Tibial artery (tissue), 4 donors: ENCODE measurements at regions not wholly inside any gene's neighbourhood (a gene's known extent, or its start where the extent isn't known, plus 50 kb on each side); places are given as distances from the start of the nearest gene placed in this dataset.

ENCODE experiments used
- DNase-seq, 2 donors: peaks; one replicate each; pipeline ENCODE4 v3.0.0-alpha.2; 2019
- H3K27ac ChIP-seq, 2 donors: fragments of 200-600 bp; sonication (generic) in 1 of 2; 1 replicate in 1 of 2; 2 replicates in 1 of 2; pipeline ENCODE4 v1.5.1; 2018 to 2019; ENCODE audit warnings: mild to moderate bottlenecking in 1 of 2
- H3K27me3 ChIP-seq, 2 donors: fragments of 200-600 bp; sonication (generic) in 1 of 2; one replicate each; pipeline versions ENCODE4 v1.5.1 to v1.6.0; 2016 to 2019
- H3K36me3 ChIP-seq, 3 donors: fragments of 200-600 bp; sonication (generic) in 2 of 3; one replicate each; pipeline ENCODE4 v1.5.1; 2016 to 2019; ENCODE audit warnings: mild to moderate bottlenecking in 2 of 3
- H3K4me1 ChIP-seq, 4 donors: fragments of 200-600 bp; sonication (generic) in 2 of 4; 1 replicate in 3 of 4; 2 replicates in 1 of 4; pipeline ENCODE4 v1.5.1; 2016 to 2019
- H3K4me3 ChIP-seq, 2 donors: fragments of 200-600 bp; sonication (generic) in 1 of 2; 1 replicate in 1 of 2; 2 replicates in 1 of 2; pipeline ENCODE4 v1.5.1; 2018 to 2019; ENCODE audit warnings: mild to moderate bottlenecking in 2 of 2
- H3K9me3 ChIP-seq, 3 donors: fragments of 200-600 bp; sonication (generic) in 1 of 3; one replicate each; pipeline ENCODE4 v1.5.1; 2016 to 2019
- CTCF ChIP-seq, 2 experiments: fragments of 200-600 bp in 1 of 2; fragments of 450-650 bp in 1 of 2; IDR thresholded peaks; one replicate each; pipeline ENCODE4 v1.5.1; 2017 to 2019; ENCODE audit warnings: antibody characterized with exemption in 2 of 2, mild to moderate bottlenecking in 1 of 2, moderate library complexity in 1 of 2
- intact Hi-C: fragments of 100-400 bp; cut with DNase I; formaldehyde crosslinking; loops from one replicate; pipeline ENCODE4 v1.15.0; 2023; ENCODE audit warnings: low total_unique reads

DNA sequence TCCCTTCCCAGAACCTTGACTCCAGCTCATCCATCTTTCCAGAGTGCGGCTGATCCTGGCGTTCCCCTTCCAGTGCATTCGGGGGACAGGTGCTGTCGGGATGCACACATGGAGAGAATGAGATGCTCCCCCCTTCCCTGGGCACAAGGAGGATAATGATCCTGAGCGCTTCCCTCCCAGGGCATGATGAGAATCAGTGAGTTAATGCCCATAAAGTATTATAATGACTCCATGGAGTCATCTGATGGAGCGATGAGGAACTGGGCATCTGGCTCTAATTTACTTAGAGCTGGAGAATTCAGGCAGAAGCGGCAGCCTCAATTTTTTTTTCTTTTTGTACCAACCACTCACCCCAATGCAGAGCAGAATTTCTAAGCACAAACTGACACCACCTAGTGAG lies 79.6 kb upstream of the SKOR2 start:
- H3K4me1 ChIP-seq: no peaks in the 10 kb centered on the region
- intact Hi-C loops: no loop called here
- no peak for TF ChIP-seq CTCF (IDR thresholded peaks at IDR 0.05)
- no peaks in the 10 kb centered on the region for H3K9me3 ChIP-seq
- H3K27me3 ChIP-seq: no peaks in the 10 kb centered on the region
- H3K4me3 ChIP-seq: no peak overlapping the region
- H3K27ac ChIP-seq: no peak overlapping the region
- H3K36me3 ChIP-seq: no peaks in the 10 kb centered on the region
- DNase-seq: no peak

GRCh38 chr18:47323158-47323557 lies 71.7 kb upstream of the SKOR2 start:
- no peak overlapping the region for H3K27ac ChIP-seq
- DNase-seq: no peak
- no peaks in the 10 kb centered on the region for H3K36me3 ChIP-seq
- no peaks in the 10 kb centered on the region for H3K4me1 ChIP-seq
- intact Hi-C loops: no loop called here
- no peak for TF ChIP-seq CTCF (IDR thresholded peaks at IDR 0.05)
- H3K4me3 ChIP-seq: no peak overlapping the region
- H3K27me3 ChIP-seq: no peaks in the 10 kb centered on the region
- H3K9me3 ChIP-seq: no peaks in the 10 kb centered on the region

DNA sequence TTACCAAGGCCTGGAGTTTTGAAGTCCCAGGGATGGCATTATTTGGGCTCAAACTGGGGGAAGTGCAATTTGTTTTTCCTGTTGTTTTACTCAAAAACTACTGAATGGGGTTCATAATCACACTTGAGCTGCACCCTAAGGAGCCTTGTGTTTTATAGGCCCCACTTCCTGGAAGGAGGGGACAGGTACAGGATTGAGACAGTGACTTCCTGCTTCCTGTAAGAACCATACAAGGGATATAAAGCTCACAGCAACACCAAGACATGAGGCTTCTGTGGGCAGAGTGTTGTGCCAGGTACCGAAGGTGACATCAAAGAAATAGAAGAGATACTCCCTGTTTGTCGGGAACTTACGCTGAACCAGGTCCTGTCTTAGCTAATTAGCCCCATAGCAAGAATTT lies 70.4 kb upstream of the SKOR2 start:
- Histone ChIP-seq H3K27me3 (no peaks in the 10 kb centered on the region), H3K36me3 (no peaks in the 10 kb centered on the region), H3K4me1 (no peaks in the 10 kb centered on the region), H3K9me3 (no peaks in the 10 kb centered on the region), H3K27ac (no peak overlapping the region), H3K4me3 (no peak overlapping the region)
- intact Hi-C loops: no loop called here
- no peak for TF ChIP-seq CTCF (IDR thresholded peaks at IDR 0.05)
- no peak for DNase-seq

DNA sequence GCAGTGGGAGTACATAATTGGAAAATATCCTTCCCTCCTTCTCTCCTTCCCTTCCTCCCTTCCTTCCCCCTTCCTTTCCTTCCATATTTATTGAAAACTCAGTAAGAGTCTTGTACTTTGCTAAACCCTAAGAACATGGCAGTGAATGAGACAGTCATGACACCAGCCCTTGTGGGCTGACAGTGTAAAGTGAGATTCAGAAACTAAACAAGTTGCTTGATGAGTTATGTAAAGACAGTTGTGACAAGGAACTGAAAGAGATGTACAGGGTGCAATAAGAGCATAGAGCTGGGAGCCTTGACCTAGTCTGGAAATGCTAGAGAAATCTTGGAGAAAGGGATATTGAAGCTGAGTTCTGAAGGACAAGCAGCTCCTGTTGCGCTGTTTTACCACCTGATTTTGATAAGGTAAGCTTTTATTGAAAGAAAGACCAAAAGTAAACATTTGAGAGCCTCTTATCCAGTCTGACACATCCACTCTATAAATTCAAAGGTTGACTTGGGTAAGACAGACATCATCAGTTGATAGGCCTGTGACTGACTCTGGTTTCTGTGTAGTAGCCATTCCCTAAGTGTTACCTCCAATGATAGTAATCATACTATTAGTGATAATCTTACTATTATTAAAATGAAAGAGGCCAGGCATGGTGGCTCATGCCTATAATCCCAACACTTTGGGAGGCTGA lies 66.5 kb upstream of the SKOR2 start:
- intact Hi-C loops: no loop called here
- H3K27me3 ChIP-seq: no peaks in the 10 kb centered on the region
- DNase-seq: no peak
- no peak overlapping the region for H3K27ac ChIP-seq
- no peak for TF ChIP-seq CTCF (IDR thresholded peaks at IDR 0.05)
- no peaks in the 10 kb centered on the region for H3K4me1 ChIP-seq
- H3K36me3 ChIP-seq: no peaks in the 10 kb centered on the region
- no peak overlapping the region for H3K4me3 ChIP-seq
- no peaks in the 10 kb centered on the region for H3K9me3 ChIP-seq

DNA sequence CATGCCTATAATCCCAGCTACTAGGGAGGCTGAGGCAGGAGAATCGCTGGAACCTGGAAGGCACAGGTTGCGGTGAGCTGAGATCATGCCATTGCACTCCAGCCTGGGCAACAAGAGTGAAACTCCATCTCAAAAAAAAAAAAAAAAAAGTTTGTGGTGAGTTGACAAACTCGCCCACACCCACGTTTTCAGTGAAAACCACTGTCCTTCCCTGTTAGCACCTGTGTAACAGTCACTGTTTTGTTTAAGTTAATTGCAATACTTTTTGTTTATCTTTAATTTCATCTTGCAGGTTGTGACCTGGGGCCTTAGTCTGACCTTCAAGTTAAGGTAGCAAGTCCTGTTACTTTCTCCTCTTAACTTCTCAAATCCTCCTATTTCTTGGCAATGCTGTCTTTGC lies 65.5 kb upstream of the SKOR2 start:
- intact Hi-C loops: no loop called here
- no peaks in the 10 kb centered on the region for H3K27me3 ChIP-seq
- no peak for TF ChIP-seq CTCF (IDR thresholded peaks at IDR 0.05)
- no peak overlapping the region for H3K27ac ChIP-seq
- DNase-seq: no peak
- H3K4me1 ChIP-seq: no peaks in the 10 kb centered on the region
- H3K9me3 ChIP-seq: no peaks in the 10 kb centered on the region
- no peak overlapping the region for H3K4me3 ChIP-seq
- no peaks in the 10 kb centered on the region for H3K36me3 ChIP-seq

- intact Hi-C loops: no loop called here
- Histone ChIP-seq H3K9me3 (no peaks in the 10 kb centered on the region), H3K27me3 (no peaks in the 10 kb centered on the region), H3K36me3 (no peaks in the 10 kb centered on the region), H3K4me1 (no peaks in the 10 kb centered on the region), H3K27ac (no peak overlapping the region), H3K4me3 (no peak overlapping the region)
- TF ChIP-seq CTCF (IDR thresholded peaks at IDR 0.05): no peak
- DNase-seq: no peak
Measured at GRCh38 chr18:47313901-47314300, 62.4 kb upstream of the SKOR2 start.
